GM19328 (cell line): ENCODE measurements at regions not wholly inside any gene's neighbourhood (a gene's known extent, or its start where the extent isn't known, plus 50 kb on each side); places are given as distances from the start of the nearest gene placed in this dataset.

ENCODE experiments used
- ATAC-seq: cut with Tn5 transposase; IDR thresholded peaks from one replicate; pipeline ENCODE4 v1.9.1; 2021; ENCODE audit warnings: mild to moderate bottlenecking, moderate library complexity; ENCODE audit not compliant: unreplicated experiment

- ATAC-seq: no peak
Measured at GRCh38 chr5:89123581-89123980, 240.6 kb upstream of the MEF2C start.

DNA sequence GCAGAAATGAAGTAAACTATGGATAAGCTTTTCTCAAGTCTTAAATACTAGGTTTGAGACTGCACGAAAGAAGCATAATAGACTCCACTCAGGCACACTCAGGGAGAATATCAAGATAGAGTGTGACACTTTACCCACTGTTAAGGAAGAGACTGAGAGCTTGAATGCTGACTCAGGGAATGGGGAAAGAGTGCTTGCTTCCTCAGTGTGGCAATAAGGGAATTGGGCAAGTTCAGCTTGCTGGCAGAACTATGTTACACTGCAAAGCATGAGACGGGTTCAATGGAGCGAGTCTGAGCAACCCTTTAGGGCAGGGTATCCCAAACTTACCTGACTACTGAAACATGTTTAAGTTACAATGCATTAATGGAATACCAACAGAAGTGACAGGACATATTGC, 237.7 kb upstream of the MEF2C start:
- no peak for ATAC-seq

GRCh38 chr5:89117124-89117644, 234.2 kb upstream of the MEF2C start:
- ATAC-seq: peak; percentile 67

- ATAC-seq: no peak
Measured at GRCh38 chr5:89110916-89111646, 228.1 kb upstream of the MEF2C start.

- ATAC-seq: no peak
Measured at GRCh38 chr5:89106480-89106879, 223.5 kb upstream of the MEF2C start.

- no peak for ATAC-seq
Measured at GRCh38 chr5:89105836-89106235, 222.9 kb upstream of the MEF2C start.

DNA sequence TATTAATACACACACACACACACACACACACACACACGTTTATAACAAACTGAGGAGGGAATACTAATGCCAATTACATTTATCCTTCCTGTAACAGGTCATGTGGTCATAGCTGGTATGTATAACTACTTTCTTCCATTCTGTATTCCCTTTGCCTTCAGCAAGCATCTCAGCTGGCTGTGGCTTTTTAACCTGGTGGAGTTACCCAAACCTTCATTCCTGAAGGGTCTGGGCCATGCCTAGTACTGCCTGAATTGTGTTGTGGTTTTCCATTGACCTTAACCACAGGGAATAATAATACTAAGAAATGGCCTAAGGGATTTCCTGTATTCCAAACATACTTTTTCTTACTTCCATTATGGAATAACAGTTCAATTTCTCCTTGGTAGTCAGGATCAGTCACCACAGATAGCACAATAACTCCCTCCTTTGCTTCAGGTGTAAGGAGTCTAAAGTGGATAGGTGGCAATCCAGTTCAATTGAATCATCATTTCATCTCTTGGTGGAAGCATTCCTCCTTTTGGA, 222.2 kb upstream of the MEF2C start:
- ATAC-seq: no peak

DNA sequence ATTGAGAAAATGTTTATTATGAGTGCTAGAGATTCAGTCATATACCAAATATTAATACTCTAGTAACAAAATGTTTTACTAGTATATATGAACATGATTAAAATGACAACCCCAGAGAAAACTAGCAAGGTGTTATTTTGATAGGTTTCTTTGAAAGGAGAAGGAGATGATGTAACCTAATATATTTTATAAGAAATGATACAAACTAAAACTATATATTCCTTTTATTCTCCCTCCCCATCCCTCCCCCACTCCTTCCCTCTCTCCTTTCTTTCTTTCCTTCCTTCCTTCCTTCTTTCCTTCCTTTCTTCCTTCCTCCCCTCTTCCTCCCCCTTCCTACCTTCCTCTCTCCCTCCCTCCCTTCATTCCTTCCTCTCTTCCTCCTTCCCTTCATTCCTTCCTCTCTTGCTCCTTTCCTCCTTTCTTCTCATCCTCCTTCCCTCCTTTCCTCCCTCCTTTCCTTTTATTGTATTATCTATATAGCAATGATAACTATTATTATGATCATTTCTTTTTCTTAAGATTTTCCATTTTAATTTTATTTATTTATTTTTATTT, 215.3 kb upstream of the MEF2C start:
- ATAC-seq: no peak

DNA sequence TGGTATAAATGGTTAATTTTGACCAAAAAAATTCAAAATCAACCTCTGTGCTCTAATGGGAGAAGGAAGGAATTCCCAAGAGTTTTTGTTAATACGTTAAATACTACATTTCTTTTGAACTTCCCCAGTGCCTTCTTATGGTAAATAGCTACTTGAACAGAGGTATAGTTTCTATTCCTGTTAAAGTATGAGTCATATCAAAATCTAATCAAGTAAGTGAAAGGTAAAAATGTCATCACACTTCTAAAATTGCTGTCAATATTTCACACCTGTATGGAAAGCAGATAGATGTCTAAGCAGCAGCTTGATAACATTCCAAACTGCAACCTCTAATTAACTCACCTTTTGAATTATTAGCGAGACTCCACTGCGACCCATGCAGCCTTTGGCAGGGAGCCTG, 214.1 kb upstream of the MEF2C start:
- no peak for ATAC-seq

GRCh38 chr5:89095341-89095740, 212.4 kb upstream of the MEF2C start:
- no peak for ATAC-seq

DNA sequence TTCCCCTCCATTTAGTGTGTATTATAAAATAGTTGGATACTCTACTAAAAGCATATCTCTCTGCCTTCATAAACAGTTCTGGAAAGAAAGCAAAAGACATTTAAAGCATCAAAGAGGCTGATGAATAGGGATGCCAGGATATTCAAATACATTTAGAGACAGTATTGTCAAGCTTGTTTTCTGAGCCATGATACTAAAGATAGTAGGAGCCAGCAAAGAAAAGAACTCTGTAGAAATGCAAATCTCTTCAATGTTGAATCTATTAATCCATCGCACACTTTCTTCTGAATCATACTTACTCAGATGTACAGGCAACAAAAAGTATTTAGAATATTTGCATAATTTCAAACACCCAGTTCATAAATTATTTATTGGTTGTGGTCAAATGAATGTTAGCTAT, 207.1 kb upstream of the MEF2C start:
- ATAC-seq: no peak

- no peak for ATAC-seq
Measured at GRCh38 chr5:89087551-89088318, 204.8 kb upstream of the MEF2C start.

DNA sequence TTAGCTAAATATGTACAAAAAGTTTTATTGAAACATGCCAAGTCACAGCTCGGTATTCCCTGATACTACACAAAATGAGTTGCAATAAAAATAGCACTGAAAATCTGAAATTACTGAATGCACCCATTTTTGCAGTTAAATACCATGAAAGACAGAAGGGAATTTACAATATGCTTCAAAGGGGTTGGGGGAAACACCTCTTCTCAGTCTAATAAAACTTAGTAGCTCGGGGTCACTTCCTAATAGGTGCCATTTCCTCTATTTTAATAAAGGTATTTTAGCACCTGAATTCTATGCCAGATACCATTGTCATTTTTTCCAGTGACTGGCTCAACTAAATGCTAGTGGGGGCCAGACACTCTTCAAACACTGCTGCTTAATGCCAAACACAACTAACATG, 204.1 kb upstream of the MEF2C start:
- no peak for ATAC-seq

DNA sequence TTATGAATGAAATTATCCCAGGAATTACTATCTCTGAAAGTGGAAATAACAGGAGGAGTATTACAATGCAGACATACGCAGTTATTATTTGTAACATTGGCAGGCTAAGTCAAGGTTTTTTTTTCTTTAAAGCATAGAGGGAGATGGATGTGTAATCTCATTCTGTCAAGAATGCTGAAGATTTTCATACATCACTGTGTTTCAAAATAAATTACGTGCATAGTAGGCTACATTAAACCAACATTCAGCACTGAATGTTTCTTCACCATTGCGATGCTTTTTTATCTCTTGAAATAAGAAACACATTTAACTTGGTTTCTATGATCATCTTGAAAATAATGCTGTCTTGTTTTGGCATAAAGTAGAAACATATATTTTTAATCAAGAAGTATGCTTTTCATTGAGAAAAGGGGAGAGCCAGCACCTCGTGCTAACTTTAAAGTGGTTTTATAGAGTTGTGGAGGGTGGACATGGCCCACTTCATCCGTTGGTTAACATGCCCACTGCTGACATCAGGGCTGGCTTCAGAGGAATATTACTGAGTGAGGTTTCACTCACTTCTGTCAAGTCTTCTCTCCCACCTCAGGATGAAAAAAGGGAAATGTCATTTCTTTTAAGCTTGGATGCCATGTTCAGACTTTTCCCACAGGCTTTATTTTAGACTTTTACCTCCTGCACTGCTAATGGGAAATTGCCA, 203.6 kb upstream of the MEF2C start:
- no peak for ATAC-seq

DNA sequence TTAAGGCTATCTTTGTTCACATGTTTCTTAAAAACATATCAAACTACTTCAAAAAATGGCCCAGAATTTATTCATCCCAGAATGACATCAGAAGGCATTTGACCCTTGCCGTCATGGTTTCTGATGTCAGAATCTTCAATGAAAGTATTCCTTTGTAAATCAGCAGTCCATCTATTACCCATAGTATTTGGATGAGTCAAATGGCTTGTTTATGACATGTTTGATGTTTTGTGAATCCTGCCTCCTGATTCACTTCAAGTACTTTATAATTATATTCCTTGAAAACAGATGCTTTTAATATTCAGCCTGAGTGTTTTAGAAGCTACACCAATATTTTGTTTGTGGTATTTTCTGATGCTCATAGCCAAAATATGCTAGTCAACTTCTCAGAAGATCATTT, 200.8 kb upstream of the MEF2C start:
- no peak for ATAC-seq

GRCh38 chr5:89081360-89081759, 198.4 kb upstream of the MEF2C start:
- ATAC-seq: peak; percentile 66

- ATAC-seq: no peak
Measured at GRCh38 chr5:89080467-89081116, 197.6 kb upstream of the MEF2C start.

GRCh38 chr5:89072842-89073672, 190.1 kb upstream of the MEF2C start:
- no peak for ATAC-seq

DNA sequence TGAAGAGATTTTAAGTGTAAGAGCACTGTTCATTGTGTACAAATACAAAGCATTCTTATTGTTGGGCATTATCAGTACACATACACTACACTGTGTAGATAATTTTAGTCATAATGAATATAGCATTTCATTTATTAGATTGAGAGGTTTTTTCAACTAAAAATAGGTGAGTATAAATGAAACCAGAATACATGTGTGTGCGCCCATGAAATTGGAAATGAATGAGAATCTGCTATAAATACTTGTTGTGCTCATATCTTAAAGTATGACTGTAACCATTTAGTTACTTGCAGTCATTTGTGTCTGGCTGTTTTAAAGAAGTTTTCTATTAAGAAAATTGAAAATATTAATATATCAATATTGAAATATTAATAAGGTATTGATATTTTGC, 189.0 kb upstream of the MEF2C start:
- peak; percentile 48 for ATAC-seq
